ENCODE measurements at regions not wholly inside any gene's neighbourhood (a gene's known extent, or its start where the extent isn't known, plus 50 kb on each side); places are given as distances from the start of the nearest gene placed in this dataset.

GRCh38 chr14:27642251-27642866 lies 1044.5 kb upstream of the NOVA1 start:
- TF ChIP-seq EZH2phosphoT487 (IDR thresholded peaks at IDR 0.05; ENCODE audit: borderline replicate concordance, low read length) (no peak), CTCF (IDR thresholded peaks at IDR 0.05; ENCODE audit: low read depth, low read length, poor library complexity, severe bottlenecking) (no peak)
- peaks cover 5% of the 10 kb centered on the region; the same call in 1 of the 2 replicates for H3K9me3 ChIP-seq (ENCODE audit: control insufficient read depth, insufficient read depth, low read length)

GRCh38 chr14:27660683-27661082 lies 1062.8 kb upstream of the NOVA1 start:
- H3K4me2 ChIP-seq (ENCODE audit: low read length): no peak overlapping the region
- TF ChIP-seq EZH2phosphoT487 (IDR thresholded peaks at IDR 0.05; ENCODE audit: borderline replicate concordance, low read length) (no peak), CTCF (IDR thresholded peaks at IDR 0.05; ENCODE audit: low read depth, low read length, poor library complexity, severe bottlenecking) (no peak)
- no peaks in the 10 kb centered on the region for H3K9me2 ChIP-seq (replicated peaks; ENCODE audit: control insufficient read depth, low read length)
- H4K20me1 ChIP-seq (ENCODE audit: control insufficient read depth, insufficient read depth, low read depth, low read length): no peaks in the 10 kb centered on the region
- no peak overlapping the region for H3K27ac ChIP-seq (ENCODE audit: low read depth, low read length)
- no peaks in the 10 kb centered on the region for H3K79me2 ChIP-seq (ENCODE audit: control insufficient read depth, low read length)
- H3K36me3 ChIP-seq (ENCODE audit: control insufficient read depth, low read length): no peaks in the 10 kb centered on the region
- no peak overlapping the region for H3K4me3 ChIP-seq (ENCODE audit: low read length)
- no peaks in the 10 kb centered on the region for H3F3A ChIP-seq (ENCODE audit: control insufficient read depth, insufficient read depth)
- peaks cover 4% of the 10 kb centered on the region; the same call in 1 of the 2 replicates for H3K9me3 ChIP-seq (ENCODE audit: control insufficient read depth, insufficient read depth, low read length)
- no peaks in the 10 kb centered on the region for H3K4me1 ChIP-seq (ENCODE audit: control insufficient read depth, low read length)
- H3K27me3 ChIP-seq (ENCODE audit: control insufficient read depth, low read length): no peaks in the 10 kb centered on the region

More at GRCh38 chr14:27642251-27642866, 1044.5 kb upstream of the NOVA1 start:
- no peaks in the 10 kb centered on the region for H4K20me1 ChIP-seq (ENCODE audit: control insufficient read depth, insufficient read depth, low read depth, low read length)
- no peak overlapping the region for H3K27ac ChIP-seq (ENCODE audit: low read depth, low read length)
- H3K36me3 ChIP-seq (ENCODE audit: control insufficient read depth, low read length): no peaks in the 10 kb centered on the region
- H3K4me1 ChIP-seq (ENCODE audit: control insufficient read depth, low read length): no peaks in the 10 kb centered on the region
- H3K4me3 ChIP-seq (ENCODE audit: low read length): no peak overlapping the region
- H3K9me2 ChIP-seq (replicated peaks; ENCODE audit: control insufficient read depth, low read length): no peaks in the 10 kb centered on the region
- H3K27me3 ChIP-seq (ENCODE audit: control insufficient read depth, low read length): no peaks in the 10 kb centered on the region
- H3K79me2 ChIP-seq (ENCODE audit: control insufficient read depth, low read length): no peaks in the 10 kb centered on the region
- no peak overlapping the region for H3K4me2 ChIP-seq (ENCODE audit: low read length)
- H3F3A ChIP-seq (ENCODE audit: control insufficient read depth, insufficient read depth): no peaks in the 10 kb centered on the region

- no peaks in the 10 kb centered on the region for H3K9me3 ChIP-seq (ENCODE audit: control insufficient read depth, insufficient read depth, low read length)
These were observed 1070.7 kb upstream of the NOVA1 start for GRCh38 chr14:27668531-27668930.

More at GRCh38 chr14:27668531-27668930, 1070.7 kb upstream of the NOVA1 start:
- Histone ChIP-seq H3K27me3 (ENCODE audit: control insufficient read depth, low read length) (no peaks in the 10 kb centered on the region), H3K36me3 (ENCODE audit: control insufficient read depth, low read length) (no peaks in the 10 kb centered on the region), H3K4me3 (ENCODE audit: low read length) (no peak overlapping the region), H3K9me2 (replicated peaks; ENCODE audit: control insufficient read depth, low read length) (no peaks in the 10 kb centered on the region), H4K20me1 (ENCODE audit: control insufficient read depth, insufficient read depth, low read depth, low read length) (no peaks in the 10 kb centered on the region), H3K79me2 (ENCODE audit: control insufficient read depth, low read length) (no peaks in the 10 kb centered on the region), H3F3A (ENCODE audit: control insufficient read depth, insufficient read depth) (no peaks in the 10 kb centered on the region), H3K4me1 (ENCODE audit: control insufficient read depth, low read length) (no peaks in the 10 kb centered on the region), H3K4me2 (ENCODE audit: low read length) (no peak overlapping the region), H3K27ac (ENCODE audit: low read depth, low read length) (no peak overlapping the region)
- TF ChIP-seq CTCF (IDR thresholded peaks at IDR 0.05; ENCODE audit: low read depth, low read length, poor library complexity, severe bottlenecking): no peak
- no peak for TF ChIP-seq EZH2phosphoT487 (IDR thresholded peaks at IDR 0.05; ENCODE audit: borderline replicate concordance, low read length)

All from DOHH2 (cell line).